PC-9 (cell line): ENCODE measurements at regions not wholly inside any gene's neighbourhood (a gene's known extent, or its start where the extent isn't known, plus 50 kb on each side); places are given as distances from the start of the nearest gene placed in this dataset.

ENCODE experiments used
- CTCF ChIP-seq: fragments of 200-600 bp; sonication (generic); conservative IDR thresholded peaks from 2 replicates; pipeline ENCODE4 v1.6.1; 2017; ENCODE audit warnings: mixed run types, antibody characterized with exemption, mild to moderate bottlenecking, moderate library complexity
- EZH2 ChIP-seq: fragments of 200-600 bp; sonication (generic); IDR thresholded peaks from 2 replicates; pipeline ENCODE4 v1.8.0; 2017; ENCODE audit warnings: antibody characterized with exemption, low read depth

- TF ChIP-seq EZH2, result no peak
- TF ChIP-seq CTCF, result no peak
Measured at GRCh38 chr1:218754477-218754876, 409.3 kb downstream of the TGFB2 start.
